Neural crest cell (in vitro differentiated cells): ENCODE measurements at regions not wholly inside any gene's neighbourhood (a gene's known extent, or its start where the extent isn't known, plus 50 kb on each side); places are given as distances from the start of the nearest gene placed in this dataset.

Experiments
- DNase-seq: peaks from one replicate; pipeline ENCODE4 v3.0.0; 2021; ENCODE audit warnings: low read depth, mixed read lengths, low spot score
- H3K27ac Mint-ChIP-seq: one replicate; pipeline ENCODE4 v1.8.0; 2021; ENCODE audit warnings: mild to moderate bottlenecking, mixed read lengths; ENCODE audit not compliant: unreplicated experiment
- H3K27me3 Mint-ChIP-seq: 2 replicates; pipeline ENCODE4 v1.8.0; 2021; ENCODE audit warnings: low read depth, mild to moderate bottlenecking, mixed read lengths
- H3K36me3 Mint-ChIP-seq: 2 replicates; pipeline ENCODE4 v1.8.0; 2021; ENCODE audit warnings: low read depth, mild to moderate bottlenecking, mixed read lengths
- H3K4me1 Mint-ChIP-seq: 2 replicates; pipeline ENCODE4 v1.8.0; 2021; ENCODE audit warnings: mixed read lengths
- H3K4me3 Mint-ChIP-seq: one replicate; pipeline ENCODE4 v1.8.0; 2021; ENCODE audit warnings: mild to moderate bottlenecking, mixed read lengths
- H3K9me3 Mint-ChIP-seq: 2 replicates; pipeline ENCODE4 v1.8.0; 2021; ENCODE audit warnings: mixed read lengths
- CTCF ChIP-seq: fragments of 200-600 bp; sonication (generic); conservative IDR thresholded peaks from 2 replicates; pipeline ENCODE4 v1.5.0; 2021; ENCODE audit warnings: antibody characterized with exemption, mild to moderate bottlenecking

GRCh38 chr10:117601716-117602115 is 59.2 kb downstream of the EMX2 start:
- DNase-seq: no peak
- no peak for TF ChIP-seq CTCF
- Mint-ChIP-seq H3K4me3 (no peak overlapping the region), H3K27ac (no peak overlapping the region), H3K36me3 (no peaks in the 10 kb centered on the region), H3K27me3 (peaks cover 38% of the 10 kb centered on the region), H3K9me3 (no peaks in the 10 kb centered on the region), H3K4me1 (no peaks in the 10 kb centered on the region)

- H3K36me3 Mint-ChIP-seq: no peaks in the 10 kb centered on the region
- TF ChIP-seq CTCF: no peak
- peaks cover 44% of the 10 kb centered on the region for H3K27me3 Mint-ChIP-seq
- no peaks in the 10 kb centered on the region for H3K9me3 Mint-ChIP-seq
- no peak overlapping the region for H3K4me3 Mint-ChIP-seq
- no peak for DNase-seq
- H3K4me1 Mint-ChIP-seq: no peaks in the 10 kb centered on the region
- peak overlapping the region; percentile 78 for H3K27ac Mint-ChIP-seq
Observed at GRCh38 chr10:117603081-117603480, 60.5 kb downstream of the EMX2 start.

GRCh38 chr10:117603726-117604125 is 61.2 kb downstream of the EMX2 start:
- no peak overlapping the region for H3K27ac Mint-ChIP-seq
- H3K9me3 Mint-ChIP-seq: no peaks in the 10 kb centered on the region
- DNase-seq: no peak
- H3K4me3 Mint-ChIP-seq: no peak overlapping the region
- H3K36me3 Mint-ChIP-seq: no peaks in the 10 kb centered on the region
- peaks cover 42% of the 10 kb centered on the region for H3K27me3 Mint-ChIP-seq
- no peaks in the 10 kb centered on the region for H3K4me1 Mint-ChIP-seq
- no peak for TF ChIP-seq CTCF

- no peaks in the 10 kb centered on the region for H3K36me3 Mint-ChIP-seq
- H3K27ac Mint-ChIP-seq: no peak overlapping the region
- H3K27me3 Mint-ChIP-seq: peaks cover 34% of the 10 kb centered on the region
- no peak for TF ChIP-seq CTCF
- no peak overlapping the region for H3K4me3 Mint-ChIP-seq
- no peak for DNase-seq
- H3K9me3 Mint-ChIP-seq: no peaks in the 10 kb centered on the region
- no peaks in the 10 kb centered on the region for H3K4me1 Mint-ChIP-seq
Observed at GRCh38 chr10:117609095-117609795, 66.7 kb downstream of the EMX2 start.

- Mint-ChIP-seq H3K4me1 (no peaks in the 10 kb centered on the region), H3K36me3 (no peaks in the 10 kb centered on the region), H3K4me3 (no peak overlapping the region), H3K27ac (no peak overlapping the region), H3K27me3 (peaks cover 28% of the 10 kb centered on the region), H3K9me3 (no peaks in the 10 kb centered on the region)
- no peak for TF ChIP-seq CTCF
- no peak for DNase-seq
Observed at GRCh38 chr10:117609796-117610170, 67.2 kb downstream of the EMX2 start.
